ENCODE measurements at regions not wholly inside any gene's neighbourhood (a gene's known extent, or its start where the extent isn't known, plus 50 kb on each side); places are given as distances from the start of the nearest gene placed in this dataset.

- Histone ChIP-seq H3K9me3 (ENCODE audit: low read depth) (no peaks in the 10 kb centered on the region), H3K27me3 (no peaks in the 10 kb centered on the region), H3K4me3 (no peak overlapping the region), H3K4me1 (ENCODE audit: low read depth) (no peaks in the 10 kb centered on the region), H3K27ac (no peak overlapping the region), H3K36me3 (no peaks in the 10 kb centered on the region)
- no peak for DNase-seq (ENCODE audit: low read depth in 1 of 2, low spot score in 1 of 2)
- TF ChIP-seq CTCF (IDR thresholded peaks at IDR 0.05; ENCODE audit: low read depth, low read length), result no peak
Observed at GRCh38 chr1:82215056-82215852, 414.5 kb downstream of the ADGRL2 start.

GRCh38 chr1:82214606-82215005 is 413.9 kb downstream of the ADGRL2 start:
- Histone ChIP-seq H3K36me3 (no peaks in the 10 kb centered on the region), H3K4me1 (ENCODE audit: low read depth) (no peaks in the 10 kb centered on the region), H3K9me3 (ENCODE audit: low read depth) (no peaks in the 10 kb centered on the region), H3K27ac (no peak overlapping the region), H3K27me3 (no peaks in the 10 kb centered on the region), H3K4me3 (no peak overlapping the region)
- TF ChIP-seq CTCF (IDR thresholded peaks at IDR 0.05; ENCODE audit: low read depth, low read length), result no peak
- DNase-seq (ENCODE audit: low read depth in 1 of 2, low spot score in 1 of 2), result no peak

- H3K9me3 ChIP-seq (ENCODE audit: low read depth), result no peaks in the 10 kb centered on the region
- DNase-seq (ENCODE audit: low read depth in 1 of 2, low spot score in 1 of 2), result no peak
- H3K4me1 ChIP-seq (ENCODE audit: low read depth), result no peaks in the 10 kb centered on the region
- H3K27me3 ChIP-seq, result no peaks in the 10 kb centered on the region
- no peak overlapping the region for H3K4me3 ChIP-seq
- H3K27ac ChIP-seq, result no peak overlapping the region
- no peak for TF ChIP-seq CTCF (IDR thresholded peaks at IDR 0.05; ENCODE audit: low read depth, low read length)
- H3K36me3 ChIP-seq, result no peaks in the 10 kb centered on the region
Observed at GRCh38 chr1:82197606-82198005, 396.9 kb downstream of the ADGRL2 start.

- no peaks in the 10 kb centered on the region for H3K27me3 ChIP-seq
- no peak for TF ChIP-seq CTCF (IDR thresholded peaks at IDR 0.05; ENCODE audit: low read depth, low read length)
- no peak overlapping the region for H3K4me3 ChIP-seq
- no peak for DNase-seq (ENCODE audit: low read depth in 1 of 2, low spot score in 1 of 2)
- H3K4me1 ChIP-seq (ENCODE audit: low read depth), result no peaks in the 10 kb centered on the region
- H3K27ac ChIP-seq, result no peak overlapping the region
- H3K9me3 ChIP-seq (ENCODE audit: low read depth), result no peaks in the 10 kb centered on the region
- H3K36me3 ChIP-seq, result no peaks in the 10 kb centered on the region
Observed at GRCh38 chr1:82195245-82195644, 394.5 kb downstream of the ADGRL2 start.

- no peak overlapping the region for H3K27ac ChIP-seq
- no peaks in the 10 kb centered on the region for H3K9me3 ChIP-seq (ENCODE audit: low read depth)
- no peaks in the 10 kb centered on the region for H3K36me3 ChIP-seq
- H3K4me1 ChIP-seq (ENCODE audit: low read depth), result no peaks in the 10 kb centered on the region
- no peak overlapping the region for H3K4me3 ChIP-seq
- DNase-seq (ENCODE audit: low read depth in 1 of 2, low spot score in 1 of 2), result no peak
- no peak for TF ChIP-seq CTCF (IDR thresholded peaks at IDR 0.05; ENCODE audit: low read depth, low read length)
- H3K27me3 ChIP-seq, result no peaks in the 10 kb centered on the region
Observed at GRCh38 chr1:82185084-82185483, 384.4 kb downstream of the ADGRL2 start.
